IPS-18a (cell line): ENCODE measurements at regions not wholly inside any gene's neighbourhood (a gene's known extent, or its start where the extent isn't known, plus 50 kb on each side); places are given as distances from the start of the nearest gene placed in this dataset.

Source experiments
- H3K27ac ChIP-seq: one replicate; pipeline ENCODE4 v1.5.1; 2013; ENCODE audit warnings: low read length
- H3K27me3 ChIP-seq: one replicate; pipeline ENCODE4 v1.6.1; 2013; ENCODE audit warnings: mild to moderate bottlenecking, low read length; ENCODE audit not compliant: control insufficient read depth, insufficient read depth
- H3K36me3 ChIP-seq: one replicate; pipeline ENCODE4 v1.6.1; 2013; ENCODE audit warnings: low read depth, low read length; ENCODE audit not compliant: control insufficient read depth
- H3K4me1 ChIP-seq: one replicate; pipeline ENCODE4 v1.6.1; 2013; ENCODE audit warnings: low read depth, low read length; ENCODE audit not compliant: control insufficient read depth
- H3K4me3 ChIP-seq: one replicate; pipeline ENCODE4 v1.5.1; 2013; ENCODE audit warnings: low read length
- H3K9ac ChIP-seq: one replicate; pipeline ENCODE4 v1.6.1; 2013; ENCODE audit warnings: mild to moderate bottlenecking, low read length, moderate library complexity
- H3K9me3 ChIP-seq: one replicate; pipeline ENCODE4 v1.6.1; 2013; ENCODE audit warnings: low read depth, low read length; ENCODE audit not compliant: control insufficient read depth

DNA sequence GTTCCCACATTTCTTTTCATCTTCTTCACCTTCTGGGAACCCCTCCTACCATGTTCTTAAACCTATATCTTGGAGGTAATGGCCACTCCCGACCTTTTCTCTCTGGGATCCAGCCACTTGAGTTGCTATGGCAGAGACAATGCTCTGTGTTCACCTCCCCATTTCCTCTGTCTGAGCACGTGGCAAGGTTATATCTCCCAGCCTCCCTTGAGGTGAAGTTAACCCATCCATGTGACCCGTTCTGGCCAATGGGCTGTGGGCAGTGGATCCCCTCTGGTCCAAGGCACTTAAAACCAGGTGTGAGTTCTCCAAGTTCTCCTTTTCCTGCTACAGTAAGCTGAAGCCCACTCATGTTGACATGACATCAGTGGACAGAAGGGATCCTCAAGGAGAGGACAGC is 261.4 kb downstream of the LRFN2 start:
- Histone ChIP-seq H3K27ac (no peak overlapping the region), H3K9ac (no peak overlapping the region), H3K36me3 (no peaks in the 10 kb centered on the region), H3K27me3 (no peaks in the 10 kb centered on the region), H3K4me1 (peaks cover 26% of the 10 kb centered on the region), H3K4me3 (no peak overlapping the region), H3K9me3 (no peaks in the 10 kb centered on the region)

DNA sequence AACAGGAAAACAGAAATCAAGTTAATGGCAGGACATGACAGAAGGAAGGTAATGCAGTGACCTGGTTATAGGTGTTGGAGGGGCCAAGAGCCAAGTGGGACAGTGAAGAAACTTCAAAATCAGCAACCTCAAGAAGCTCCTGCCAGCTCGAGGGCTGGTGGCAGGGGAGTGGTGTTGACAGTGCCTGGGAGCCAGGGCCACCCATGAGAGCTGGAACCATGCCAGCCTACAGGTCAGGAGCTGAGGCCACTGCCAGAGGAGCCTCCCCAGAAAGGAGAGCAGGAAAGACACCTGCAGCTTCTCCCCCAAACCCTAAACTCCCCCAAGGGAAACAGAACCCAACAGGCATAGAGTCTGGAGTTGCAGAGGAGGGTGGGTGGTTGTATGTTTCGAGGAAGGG is 262.1 kb downstream of the LRFN2 start:
- no peak overlapping the region for H3K4me3 ChIP-seq
- H3K27ac ChIP-seq: no peak overlapping the region
- no peaks in the 10 kb centered on the region for H3K36me3 ChIP-seq
- no peaks in the 10 kb centered on the region for H3K9me3 ChIP-seq
- peaks cover 20% of the 10 kb centered on the region for H3K4me1 ChIP-seq
- no peak overlapping the region for H3K9ac ChIP-seq
- H3K27me3 ChIP-seq: no peaks in the 10 kb centered on the region

DNA sequence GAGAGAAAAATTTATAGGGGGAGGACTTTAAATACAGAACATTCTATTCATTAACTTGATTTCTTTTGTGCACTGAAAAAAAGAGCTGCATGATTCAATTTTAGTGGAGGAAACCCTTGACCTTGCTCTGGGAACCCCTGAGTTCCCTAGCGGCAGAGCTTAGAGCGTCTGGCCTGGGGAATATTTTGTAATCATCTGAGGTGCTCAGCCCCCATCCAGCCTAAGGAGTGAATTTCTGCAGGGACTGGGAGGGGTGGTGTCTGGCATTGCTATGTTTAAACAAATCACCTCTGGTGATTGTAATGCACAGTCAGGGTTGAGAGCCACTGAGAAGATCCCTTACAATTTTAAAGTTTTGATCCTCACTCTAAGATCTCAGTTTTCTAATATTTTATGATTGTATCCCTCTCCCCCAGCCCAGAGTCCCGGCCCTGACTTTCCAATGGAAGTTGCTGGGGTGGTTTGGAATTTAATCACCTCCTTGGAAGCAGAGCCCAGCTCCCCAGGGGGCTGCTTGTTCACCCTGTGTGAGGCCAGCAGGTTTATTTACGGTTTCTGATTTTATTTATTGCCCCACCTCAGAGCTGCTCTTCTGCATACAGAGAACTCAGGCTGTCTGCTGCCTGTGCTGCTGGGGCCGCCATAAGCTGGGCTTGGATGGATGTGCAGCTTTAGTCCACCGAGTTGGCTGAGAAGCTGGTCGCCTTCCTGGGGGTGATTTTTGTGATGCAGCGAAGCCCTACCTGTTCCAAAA is 263.1 kb downstream of the LRFN2 start:
- Histone ChIP-seq H3K4me1 (peaks cover 11% of the 10 kb centered on the region), H3K9me3 (no peaks in the 10 kb centered on the region), H3K27me3 (no peaks in the 10 kb centered on the region), H3K4me3 (no peak overlapping the region), H3K36me3 (no peaks in the 10 kb centered on the region), H3K9ac (no peak overlapping the region), H3K27ac (no peak overlapping the region)

DNA sequence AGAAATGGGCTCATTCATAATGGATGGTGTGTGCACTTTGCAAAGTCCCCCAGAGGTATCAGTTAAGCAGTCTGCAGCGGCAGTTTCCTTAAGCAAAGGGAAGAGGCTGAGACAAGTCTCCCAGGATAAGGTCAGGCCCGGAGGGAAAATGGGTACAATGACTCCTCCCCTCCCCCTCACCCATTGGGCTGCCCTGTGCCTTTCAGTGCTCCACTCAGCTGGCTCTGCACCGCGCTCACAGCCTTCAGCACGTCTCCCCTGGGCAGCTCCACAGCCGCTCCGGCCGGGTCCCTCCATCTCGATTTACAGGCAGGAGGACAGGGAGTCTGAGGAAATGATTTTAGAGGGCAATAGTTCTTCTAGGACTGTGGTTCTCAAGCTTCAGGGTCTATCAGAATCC is 264.8 kb downstream of the LRFN2 start:
- Histone ChIP-seq H3K4me3 (no peak overlapping the region), H3K9ac (no peak overlapping the region), H3K36me3 (no peaks in the 10 kb centered on the region), H3K4me1 (peaks cover 7% of the 10 kb centered on the region), H3K9me3 (no peaks in the 10 kb centered on the region), H3K27me3 (no peaks in the 10 kb centered on the region), H3K27ac (no peak overlapping the region)

DNA sequence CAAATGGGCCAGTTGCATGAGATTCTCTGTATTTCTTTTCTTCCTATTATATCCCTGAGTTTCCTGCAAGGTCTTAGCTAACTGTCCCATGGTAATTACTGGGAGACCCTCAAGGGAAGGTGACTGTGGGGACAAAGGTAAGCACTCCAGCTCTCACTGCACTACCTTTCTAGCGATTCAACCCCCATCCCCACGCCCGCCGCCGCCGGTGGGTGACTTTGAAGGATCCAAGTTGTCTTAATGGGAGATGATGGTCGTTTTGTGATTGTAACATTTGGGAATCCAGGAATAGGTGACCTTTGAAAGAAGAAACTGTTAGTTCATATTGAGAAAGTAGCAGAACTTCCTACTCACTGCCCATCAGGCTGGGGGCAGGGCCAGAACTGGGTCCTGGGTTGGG is 265.5 kb downstream of the LRFN2 start:
- H3K9me3 ChIP-seq: no peaks in the 10 kb centered on the region
- H3K36me3 ChIP-seq: no peaks in the 10 kb centered on the region
- H3K9ac ChIP-seq: no peak overlapping the region
- no peak overlapping the region for H3K27ac ChIP-seq
- peaks cover 7% of the 10 kb centered on the region for H3K4me1 ChIP-seq
- H3K4me3 ChIP-seq: no peak overlapping the region
- H3K27me3 ChIP-seq: no peaks in the 10 kb centered on the region

DNA sequence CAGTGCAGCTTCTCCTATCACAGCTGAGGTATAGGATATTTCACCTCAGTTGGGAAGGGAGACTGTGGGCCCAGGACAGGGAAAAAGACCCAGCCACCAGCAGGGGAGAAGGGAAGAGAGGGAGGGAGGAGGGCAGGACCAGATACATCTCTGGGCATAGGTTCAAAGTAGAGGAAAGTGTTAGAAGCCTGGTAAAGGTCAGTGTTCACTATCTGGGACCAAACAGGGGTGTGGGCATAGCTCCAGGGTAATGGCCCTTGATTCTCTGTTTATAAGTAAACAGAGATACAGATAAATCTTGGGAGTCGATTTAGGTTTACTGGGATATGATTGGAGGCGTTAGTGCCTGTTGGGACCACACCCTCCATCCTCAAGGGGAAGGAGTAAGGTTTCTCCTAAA is 266.2 kb downstream of the LRFN2 start:
- H3K27me3 ChIP-seq: no peaks in the 10 kb centered on the region

DNA sequence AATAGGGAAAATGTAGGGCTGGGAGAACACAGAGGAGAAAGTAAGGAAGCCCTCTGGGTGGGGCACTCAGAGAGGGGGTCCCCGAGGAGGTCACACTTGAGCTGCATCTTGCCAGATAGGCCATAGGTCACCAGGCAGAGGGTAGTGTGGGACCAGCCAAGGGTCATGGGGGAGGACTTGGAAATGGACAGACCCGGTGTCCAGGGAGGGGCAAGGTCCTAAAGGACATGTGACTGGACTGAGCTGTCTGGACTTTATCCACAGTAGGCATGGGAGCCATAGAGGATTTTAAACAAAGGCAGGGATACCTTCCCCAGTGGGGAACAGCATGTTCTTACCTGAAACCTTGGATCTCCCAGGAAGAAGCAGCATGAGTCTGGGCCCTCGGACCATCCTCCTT is 266.7 kb downstream of the LRFN2 start:
- H3K4me1 ChIP-seq: peaks cover 7% of the 10 kb centered on the region
- no peak overlapping the region for H3K27ac ChIP-seq
- H3K9me3 ChIP-seq: no peaks in the 10 kb centered on the region
- no peak overlapping the region for H3K9ac ChIP-seq
- H3K27me3 ChIP-seq: no peaks in the 10 kb centered on the region
- no peaks in the 10 kb centered on the region for H3K36me3 ChIP-seq
- H3K4me3 ChIP-seq: no peak overlapping the region

More for the DNA sequence above, 266.2 kb downstream of the LRFN2 start:
- no peak overlapping the region for H3K4me3 ChIP-seq
- H3K27ac ChIP-seq: no peak overlapping the region
- peaks cover 7% of the 10 kb centered on the region for H3K4me1 ChIP-seq
- no peaks in the 10 kb centered on the region for H3K36me3 ChIP-seq
- H3K9me3 ChIP-seq: no peaks in the 10 kb centered on the region
- no peak overlapping the region for H3K9ac ChIP-seq

DNA sequence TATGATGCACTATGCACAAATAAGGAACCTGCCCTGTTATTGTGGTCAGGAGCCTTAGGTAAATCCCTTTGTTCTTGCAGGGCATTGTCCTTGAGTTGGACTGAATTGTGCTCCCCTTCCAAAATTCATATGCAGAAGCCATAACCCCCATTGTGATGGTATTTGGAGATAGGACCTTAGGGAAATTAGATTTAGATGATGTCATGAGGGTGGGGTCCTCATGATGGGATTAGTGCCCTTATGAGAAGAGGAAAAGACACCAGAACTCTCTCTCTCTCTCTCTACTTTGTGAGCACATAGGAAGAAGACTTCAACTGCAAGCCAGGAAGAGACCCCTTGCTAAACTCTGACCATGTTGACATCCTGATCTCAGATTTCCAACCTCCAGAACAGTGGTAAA is 268.0 kb downstream of the LRFN2 start:
- Histone ChIP-seq H3K27ac (no peak overlapping the region), H3K4me1 (peaks cover 3% of the 10 kb centered on the region), H3K9me3 (no peaks in the 10 kb centered on the region), H3K36me3 (no peaks in the 10 kb centered on the region), H3K27me3 (no peaks in the 10 kb centered on the region), H3K9ac (no peak overlapping the region), H3K4me3 (no peak overlapping the region)

DNA sequence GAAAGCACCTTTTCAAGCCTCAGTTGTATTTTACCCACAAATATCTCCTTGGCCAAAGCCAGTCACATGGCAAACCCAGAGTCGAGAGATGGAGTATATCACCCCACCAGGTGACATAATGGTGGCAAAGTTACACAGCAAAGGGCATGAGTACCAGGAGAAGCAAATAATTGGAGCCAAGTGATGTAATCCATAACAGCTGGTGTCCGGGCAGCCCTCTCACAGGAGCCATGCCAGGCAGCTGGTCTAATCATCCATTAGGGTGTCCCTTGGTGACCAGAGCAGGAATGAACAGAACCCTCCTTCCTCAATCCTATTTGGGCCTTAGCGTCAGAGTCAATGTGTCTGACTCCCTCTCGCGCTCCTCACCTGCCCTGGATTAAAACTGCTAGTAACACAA is 272.1 kb downstream of the LRFN2 start:
- H3K4me1 ChIP-seq: no peaks in the 10 kb centered on the region
- no peaks in the 10 kb centered on the region for H3K9me3 ChIP-seq
- no peak overlapping the region for H3K4me3 ChIP-seq
- no peak overlapping the region for H3K9ac ChIP-seq
- H3K27ac ChIP-seq: no peak overlapping the region
- H3K36me3 ChIP-seq: no peaks in the 10 kb centered on the region
- no peaks in the 10 kb centered on the region for H3K27me3 ChIP-seq

DNA sequence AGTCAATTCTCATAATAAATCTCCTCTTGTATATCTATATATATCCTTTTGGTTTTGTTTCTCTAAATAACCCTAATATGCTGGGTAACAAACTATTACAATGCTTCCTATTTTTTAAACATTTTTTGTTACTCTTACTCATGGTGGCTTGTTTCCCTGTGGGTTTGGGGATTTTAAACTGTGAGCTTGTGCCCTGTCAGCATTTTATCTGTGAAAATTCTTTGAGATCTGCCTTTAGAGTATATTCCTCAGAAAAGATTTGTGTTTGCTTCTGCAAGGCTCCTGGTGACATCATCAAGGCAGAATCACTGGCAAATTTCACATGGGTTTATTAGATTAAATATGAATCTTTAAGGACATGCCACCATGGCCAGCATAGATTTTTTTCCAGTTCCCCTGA is 273.6 kb downstream of the LRFN2 start:
- Histone ChIP-seq H3K4me3 (no peak overlapping the region), H3K27me3 (no peaks in the 10 kb centered on the region), H3K9me3 (no peaks in the 10 kb centered on the region), H3K4me1 (no peaks in the 10 kb centered on the region), H3K36me3 (no peaks in the 10 kb centered on the region), H3K27ac (no peak overlapping the region), H3K9ac (no peak overlapping the region)

- no peaks in the 10 kb centered on the region for H3K36me3 ChIP-seq
- no peaks in the 10 kb centered on the region for H3K27me3 ChIP-seq
- H3K9ac ChIP-seq: no peak overlapping the region
- H3K27ac ChIP-seq: no peak overlapping the region
- H3K9me3 ChIP-seq: no peaks in the 10 kb centered on the region
- H3K4me1 ChIP-seq: peaks cover 3% of the 10 kb centered on the region
- H3K4me3 ChIP-seq: no peak overlapping the region
Observed at GRCh38 chr6:40312213-40313015, 274.8 kb downstream of the LRFN2 start.
